Panc1 (cell line): ENCODE measurements at regions not wholly inside any gene's neighbourhood (a gene's known extent, or its start where the extent isn't known, plus 50 kb on each side); places are given as distances from the start of the nearest gene placed in this dataset.

Source experiments
- ATAC-seq: fragments of 200-7000 bp; cut with Tn5 transposase; 2 replicates; pipeline ENCODE4 v1.9.1; 2020; ENCODE audit warnings: mild to moderate bottlenecking, moderate library complexity
- BruUV-seq: library from RNA; stranded (reverse); fragments of 400-500 nt; replicated peaks from 2 replicates; lab custom pipeline; 2021; lab: Mats Ljungman, UMichigan
- CTCF ChIA-PET: fragments of 300-600 bp; sonication (Branson Sonifier 250); formaldehyde crosslinking; loops from one replicate; lab custom pipeline; 2022; ENCODE audit warnings: antibody characterized with exemption; lab: Charles Lee
- POLR2A ChIA-PET: fragments of 300-600 bp; sonication (Branson Sonifier 250); formaldehyde crosslinking; loops from one replicate; lab custom pipeline; 2022; ENCODE audit warnings: antibody characterized with exemption; lab: Charles Lee
- DNase-seq: peaks from one replicate; pipeline ENCODE4 v3.0.0-alpha.2; 2010; ENCODE audit warnings: low read depth, low spot score
- H3K27ac ChIP-seq: 2 replicates; pipeline ENCODE4 v1.5.1; 2011; ENCODE audit warnings: mild to moderate bottlenecking, low read length, inconsistent platforms
- H3K27me3 ChIP-seq: fragments of 200-500 bp; sonication (Bioruptor generic); 2 replicates; pipeline ENCODE4 v1.6.0; 2014; ENCODE audit warnings: low read length, inconsistent platforms; ENCODE audit not compliant: control insufficient read depth, insufficient read depth
- H3K36me3 ChIP-seq: fragments of 200-500 bp; sonication (Bioruptor generic); 2 replicates; pipeline ENCODE4 v1.5.1; 2014; ENCODE audit warnings: inconsistent platforms, mild to moderate bottlenecking, low read length, moderate library complexity; ENCODE audit not compliant: control insufficient read depth, insufficient read depth
- H3K4me1 ChIP-seq: 2 replicates; pipeline ENCODE4 v1.5.1; 2011; ENCODE audit warnings: inconsistent platforms, mild to moderate bottlenecking, low read length, moderate library complexity; ENCODE audit not compliant: control insufficient read depth, insufficient read depth
- H3K4me3 ChIP-seq, 2 experiments: 2 replicates each; pipeline ENCODE4 v1.5.1; 2011 to 2012; ENCODE audit warnings: low read depth in 2 of 2, low read length in 2 of 2, mild to moderate bottlenecking in 2 of 2, inconsistent platforms in 1 of 2, moderate library complexity in 1 of 2
- H3K9me3 ChIP-seq: fragments of 200-500 bp; sonication (Bioruptor generic); 2 replicates; pipeline ENCODE4 v1.5.1; 2014; ENCODE audit warnings: low read depth, mild to moderate bottlenecking, inconsistent platforms, low read length, moderate library complexity; ENCODE audit not compliant: control insufficient read depth, insufficient read depth
- POLR2AphosphoS5 ChIP-seq: IDR thresholded peaks from 2 replicates; pipeline ENCODE4 v1.6.1; 2012; ENCODE audit warnings: mild to moderate bottlenecking, low read depth, low read length, moderate library complexity
- REST ChIP-seq, 2 experiments: IDR thresholded peaks; 2 replicates each; pipeline ENCODE4 v1.6.1; 2011 to 2012; ENCODE audit warnings: low read depth in 2 of 2, control low read depth in 1 of 2, low read length in 1 of 2, mild to moderate bottlenecking in 1 of 2, moderate library complexity in 1 of 2; ENCODE audit not compliant: insufficient read depth in 1 of 2
- SIN3A ChIP-seq: IDR thresholded peaks from 2 replicates; pipeline ENCODE4 v1.6.1; 2012; ENCODE audit warnings: low read depth, mild to moderate bottlenecking, low read length, moderate library complexity, borderline replicate concordance; ENCODE audit not compliant: insufficient read depth
- TCF7L2 ChIP-seq: IDR thresholded peaks from 2 replicates; pipeline ENCODE4 v1.6.1; 2011; ENCODE audit warnings: mild to moderate bottlenecking, low read depth, low read length, inconsistent platforms
- in situ Hi-C: cut with HindIII; loops from 2 replicates; pipeline ENCODE4 v1.10.0; 2016; ENCODE audit warnings: low sequenced_read_pairs, low pct_unique_long_range_greater_than_20kb
- intact Hi-C: fragments of 100-400 bp; cut with micrococcal nuclease; formaldehyde crosslinking; loops from one replicate; pipeline ENCODE4 v1.10.0; 2022; ENCODE audit not compliant: unreplicated experiment
- TF ChIP-seq, protein P1 (sequence below): fragments of 450-650 bp; IDR thresholded peaks from 2 replicates; pipeline ENCODE4 v1.5.1; 2017; ENCODE audit warnings: mild to moderate bottlenecking

DNA sequence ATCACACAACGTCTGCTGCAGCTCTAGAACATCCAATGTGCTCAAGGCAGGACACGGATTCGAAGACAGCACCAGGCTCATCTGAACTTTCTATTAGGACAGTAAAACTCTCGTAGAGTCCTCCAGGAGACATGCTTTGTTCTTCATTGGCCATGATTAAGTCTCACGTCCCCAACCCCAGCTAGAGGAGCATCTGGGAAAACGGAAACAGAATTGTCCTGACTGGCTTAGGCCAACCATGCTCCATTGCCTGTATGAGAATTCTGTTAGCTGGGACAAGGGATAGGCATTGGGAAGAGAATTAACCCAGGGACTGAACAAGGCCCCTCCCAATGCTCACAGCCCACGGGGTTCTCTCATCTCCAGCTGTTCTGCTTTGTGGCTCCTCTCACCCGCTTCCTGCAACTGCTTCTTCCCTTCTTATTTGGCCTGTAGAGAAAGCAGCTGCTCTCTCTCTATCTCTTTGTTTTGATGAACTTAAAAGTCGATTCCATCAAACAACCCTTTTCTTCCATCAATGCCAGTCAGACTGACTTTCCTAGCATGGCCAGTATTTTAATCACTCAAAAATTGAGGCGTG, 75.6 kb downstream of the C1QL2 start:
- no peak for ATAC-seq
- BruUV-seq = no TSS peak
- no peak overlapping the region for H3K27ac ChIP-seq
- no peaks in the 10 kb centered on the region for H3K36me3 ChIP-seq
- H3K4me3 ChIP-seq = no peak overlapping the region
- H3K27me3 ChIP-seq = no peaks in the 10 kb centered on the region
- DNase-seq = no peak
- in situ Hi-C loops = no loop called here
- no peaks in the 10 kb centered on the region for H3K9me3 ChIP-seq
- TF ChIP-seq SIN3A = no peak
- no peak for TF ChIP-seq TCF7L2
- no peak for TF ChIP-seq POLR2AphosphoS5
- no peak for TF ChIP-seq REST (IDR thresholded peaks at IDR 0.05; ENCODE audit: insufficient read depth in 1 of 2, low read depth in 2 of 2, low read length in 1 of 2)
- TF ChIP-seq, protein P1, sequence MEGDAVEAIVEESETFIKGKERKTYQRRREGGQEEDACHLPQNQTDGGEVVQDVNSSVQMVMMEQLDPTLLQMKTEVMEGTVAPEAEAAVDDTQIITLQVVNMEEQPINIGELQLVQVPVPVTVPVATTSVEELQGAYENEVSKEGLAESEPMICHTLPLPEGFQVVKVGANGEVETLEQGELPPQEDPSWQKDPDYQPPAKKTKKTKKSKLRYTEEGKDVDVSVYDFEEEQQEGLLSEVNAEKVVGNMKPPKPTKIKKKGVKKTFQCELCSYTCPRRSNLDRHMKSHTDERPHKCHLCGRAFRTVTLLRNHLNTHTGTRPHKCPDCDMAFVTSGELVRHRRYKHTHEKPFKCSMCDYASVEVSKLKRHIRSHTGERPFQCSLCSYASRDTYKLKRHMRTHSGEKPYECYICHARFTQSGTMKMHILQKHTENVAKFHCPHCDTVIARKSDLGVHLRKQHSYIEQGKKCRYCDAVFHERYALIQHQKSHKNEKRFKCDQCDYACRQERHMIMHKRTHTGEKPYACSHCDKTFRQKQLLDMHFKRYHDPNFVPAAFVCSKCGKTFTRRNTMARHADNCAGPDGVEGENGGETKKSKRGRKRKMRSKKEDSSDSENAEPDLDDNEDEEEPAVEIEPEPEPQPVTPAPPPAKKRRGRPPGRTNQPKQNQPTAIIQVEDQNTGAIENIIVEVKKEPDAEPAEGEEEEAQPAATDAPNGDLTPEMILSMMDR = no peak
- ChIA-PET POLR2A (no interaction called here), CTCF (no interaction called here)
- H3K4me1 ChIP-seq = no peaks in the 10 kb centered on the region
- intact Hi-C loops = no loop called here

DNA sequence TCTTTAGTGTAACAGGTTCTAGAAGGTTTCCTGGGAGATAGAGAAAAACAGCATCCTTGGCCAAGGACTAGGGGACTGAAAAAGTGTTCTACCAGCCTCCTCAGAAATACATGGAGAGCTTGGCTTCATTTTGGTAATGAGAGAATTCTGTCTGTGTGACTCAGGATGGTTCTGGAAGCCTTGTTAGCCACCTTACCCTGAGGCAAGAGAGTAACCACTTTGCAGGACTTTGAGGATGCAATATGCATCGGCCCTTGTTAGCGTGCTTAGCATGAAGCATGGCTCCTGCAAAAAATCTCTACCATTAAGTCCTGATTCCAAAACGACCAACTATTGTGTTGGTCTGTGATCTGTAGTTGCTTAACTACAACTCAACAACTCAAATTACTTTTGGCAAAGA, 79.8 kb downstream of the C1QL2 start:
- no TSS peak for BruUV-seq
- in situ Hi-C loops = no loop called here
- Histone ChIP-seq H3K27ac (no peak overlapping the region), H3K36me3 (no peaks in the 10 kb centered on the region), H3K4me1 (no peaks in the 10 kb centered on the region), H3K4me3 (no peak overlapping the region), H3K27me3 (peaks cover 9% of the 10 kb centered on the region), H3K9me3 (no peaks in the 10 kb centered on the region)
- intact Hi-C loops = no loop called here
- ChIA-PET POLR2A (no interaction called here), CTCF (interaction anchor here (1.1 kb wide), 1 partner anchor 9 kb away, joined by 3 read pairs; no protein-coding TSS in a partner anchor)
- ATAC-seq (no peak), DNase-seq (no peak)
- TF ChIP-seq, protein P1 = no peak
- TF ChIP-seq TCF7L2 (no peak), REST (IDR thresholded peaks at IDR 0.05; ENCODE audit: insufficient read depth in 1 of 2, low read depth in 2 of 2, low read length in 1 of 2) (no peak), POLR2AphosphoS5 (no peak), SIN3A (no peak)
